Type B pancreatic cell (in vitro differentiated cells): ENCODE measurements at regions not wholly inside any gene's neighbourhood (a gene's known extent, or its start where the extent isn't known, plus 50 kb on each side); places are given as distances from the start of the nearest gene placed in this dataset.

Source experiments
- DNase-seq: peaks from one replicate; pipeline ENCODE4 v3.0.0; 2021; ENCODE audit warnings: mixed read lengths; ENCODE audit not compliant: unreplicated experiment; ENCODE audit errors: extremely low spot score
- H3K27ac Mint-ChIP-seq: 2 replicates; pipeline ENCODE4 v1.8.0; 2021; ENCODE audit warnings: mild to moderate bottlenecking, mixed read lengths
- H3K27me3 Mint-ChIP-seq: 2 replicates; pipeline ENCODE4 v1.8.0; 2021; ENCODE audit warnings: mixed read lengths
- H3K36me3 Mint-ChIP-seq: 2 replicates; pipeline ENCODE4 v1.8.0; 2021; ENCODE audit warnings: mixed read lengths
- H3K4me1 Mint-ChIP-seq: one replicate; pipeline ENCODE4 v1.8.0; 2021; ENCODE audit warnings: mixed read lengths; ENCODE audit not compliant: unreplicated experiment
- H3K4me3 Mint-ChIP-seq: 2 replicates; pipeline ENCODE4 v1.8.0; 2021; ENCODE audit warnings: mild to moderate bottlenecking, mixed read lengths
- H3K9me3 Mint-ChIP-seq: 2 replicates; pipeline ENCODE4 v1.8.0; 2021; ENCODE audit warnings: mixed read lengths
- TF ChIP-seq, protein P1 (sequence below): fragments of 200-600 bp; sonication (generic); conservative IDR thresholded peaks from 2 replicates; pipeline ENCODE4 v1.5.0; 2021; ENCODE audit warnings: antibody characterized with exemption, mild to moderate bottlenecking

DNA sequence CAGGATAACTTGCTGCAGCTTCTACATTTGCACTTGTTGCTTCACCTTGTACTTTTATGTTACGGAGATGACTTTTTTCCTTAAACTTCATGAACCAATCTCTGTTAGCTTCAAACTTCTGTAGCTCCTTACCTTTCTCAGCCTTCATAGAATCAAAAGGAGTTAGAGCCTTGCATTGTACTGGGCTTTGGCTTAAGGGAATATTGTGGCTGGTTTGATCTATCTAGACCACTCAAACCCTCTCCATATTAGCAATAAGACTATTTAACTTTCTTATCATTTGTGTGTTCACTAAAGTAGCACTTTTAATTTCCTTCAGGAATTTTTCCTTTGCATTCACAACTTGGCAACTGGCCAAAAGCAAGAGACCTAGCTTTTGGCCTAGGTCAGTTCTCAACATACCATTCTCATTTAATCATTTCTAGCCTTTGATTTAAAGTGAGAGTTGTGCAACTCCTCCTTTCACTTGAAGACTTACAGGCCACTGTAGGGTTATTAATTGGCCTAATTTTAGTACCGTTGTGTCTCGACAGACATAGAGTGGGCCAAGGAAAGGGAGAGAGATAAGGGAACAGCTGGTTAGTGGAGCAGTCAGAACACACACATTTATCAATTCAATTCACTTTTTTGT is 63.7 kb downstream of the SHOC1 start:
- peaks cover 19% of the 10 kb centered on the region for H3K9me3 Mint-ChIP-seq
- TF ChIP-seq, protein P1, sequence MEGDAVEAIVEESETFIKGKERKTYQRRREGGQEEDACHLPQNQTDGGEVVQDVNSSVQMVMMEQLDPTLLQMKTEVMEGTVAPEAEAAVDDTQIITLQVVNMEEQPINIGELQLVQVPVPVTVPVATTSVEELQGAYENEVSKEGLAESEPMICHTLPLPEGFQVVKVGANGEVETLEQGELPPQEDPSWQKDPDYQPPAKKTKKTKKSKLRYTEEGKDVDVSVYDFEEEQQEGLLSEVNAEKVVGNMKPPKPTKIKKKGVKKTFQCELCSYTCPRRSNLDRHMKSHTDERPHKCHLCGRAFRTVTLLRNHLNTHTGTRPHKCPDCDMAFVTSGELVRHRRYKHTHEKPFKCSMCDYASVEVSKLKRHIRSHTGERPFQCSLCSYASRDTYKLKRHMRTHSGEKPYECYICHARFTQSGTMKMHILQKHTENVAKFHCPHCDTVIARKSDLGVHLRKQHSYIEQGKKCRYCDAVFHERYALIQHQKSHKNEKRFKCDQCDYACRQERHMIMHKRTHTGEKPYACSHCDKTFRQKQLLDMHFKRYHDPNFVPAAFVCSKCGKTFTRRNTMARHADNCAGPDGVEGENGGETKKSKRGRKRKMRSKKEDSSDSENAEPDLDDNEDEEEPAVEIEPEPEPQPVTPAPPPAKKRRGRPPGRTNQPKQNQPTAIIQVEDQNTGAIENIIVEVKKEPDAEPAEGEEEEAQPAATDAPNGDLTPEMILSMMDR, result no peak
- H3K4me3 Mint-ChIP-seq, result no peak overlapping the region
- H3K36me3 Mint-ChIP-seq, result peaks cover 17% of the 10 kb centered on the region
- H3K4me1 Mint-ChIP-seq, result no peaks in the 10 kb centered on the region
- H3K27ac Mint-ChIP-seq, result peak overlapping the region; percentile 25
- H3K27me3 Mint-ChIP-seq, result no peaks in the 10 kb centered on the region
- DNase-seq, result no peak

- H3K9me3 Mint-ChIP-seq, result peaks cover 14% of the 10 kb centered on the region
- DNase-seq, result no peak
- no peaks in the 10 kb centered on the region for H3K27me3 Mint-ChIP-seq
- peaks cover 17% of the 10 kb centered on the region for H3K36me3 Mint-ChIP-seq
- no peak overlapping the region for H3K4me3 Mint-ChIP-seq
- TF ChIP-seq, protein P1, result no peak
- H3K27ac Mint-ChIP-seq, result peak overlapping the region; percentile 23
- no peaks in the 10 kb centered on the region for H3K4me1 Mint-ChIP-seq
Measured at GRCh38 chr9:111728617-111729366, 65.9 kb downstream of the SHOC1 start.

DNA sequence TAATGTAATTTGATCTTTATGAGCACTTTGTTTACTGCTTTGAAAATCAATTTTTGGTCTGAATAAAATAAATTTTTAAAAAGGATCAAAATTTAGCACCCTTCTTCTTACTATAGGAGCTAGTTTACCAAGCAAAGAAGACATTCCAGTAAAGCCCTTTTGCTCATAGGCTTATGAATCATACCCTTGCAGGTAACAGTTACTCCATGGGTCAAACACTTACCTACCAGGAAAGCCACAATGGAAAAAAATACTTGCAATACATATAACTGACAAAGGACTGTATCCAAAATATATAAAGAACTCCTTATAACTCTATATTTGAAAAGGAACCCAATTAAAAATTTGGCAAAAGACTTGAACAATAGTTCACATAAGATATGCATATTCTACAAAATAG is 66.6 kb downstream of the SHOC1 start:
- Mint-ChIP-seq H3K36me3 (peaks cover 17% of the 10 kb centered on the region), H3K27ac (peak overlapping the region; percentile 23), H3K9me3 (peaks cover 14% of the 10 kb centered on the region), H3K4me3 (no peak overlapping the region), H3K27me3 (no peaks in the 10 kb centered on the region), H3K4me1 (no peaks in the 10 kb centered on the region)
- DNase-seq, result no peak
- TF ChIP-seq, protein P1, result no peak

GRCh38 chr9:111726949-111727348 is 65.5 kb downstream of the GNG10 start:
- no peak overlapping the region for H3K4me3 Mint-ChIP-seq

GRCh38 chr9:111720174-111720573 is 58.8 kb downstream of the GNG10 start:
- H3K4me1 Mint-ChIP-seq, result no peaks in the 10 kb centered on the region
- no peaks in the 10 kb centered on the region for H3K36me3 Mint-ChIP-seq
- H3K27me3 Mint-ChIP-seq, result no peaks in the 10 kb centered on the region
- TF ChIP-seq, protein P1, result no peak
- no peaks in the 10 kb centered on the region for H3K9me3 Mint-ChIP-seq
- no peak for DNase-seq
- no peak overlapping the region for H3K27ac Mint-ChIP-seq
- no peak overlapping the region for H3K4me3 Mint-ChIP-seq

More at GRCh38 chr9:111726949-111727348, 65.5 kb downstream of the GNG10 start:
- H3K27ac Mint-ChIP-seq, result no peak overlapping the region
- H3K27me3 Mint-ChIP-seq, result no peaks in the 10 kb centered on the region
- TF ChIP-seq, protein P1, result no peak
- peaks cover 13% of the 10 kb centered on the region for H3K36me3 Mint-ChIP-seq
- H3K4me1 Mint-ChIP-seq, result no peaks in the 10 kb centered on the region
- peaks cover 14% of the 10 kb centered on the region for H3K9me3 Mint-ChIP-seq
- no peak for DNase-seq
